ENCODE measurements at regions not wholly inside any gene's neighbourhood (a gene's known extent, or its start where the extent isn't known, plus 50 kb on each side); places are given as distances from the start of the nearest gene placed in this dataset.

- TF ChIP-seq POLR2A (IDR thresholded peaks at IDR 0.05) = no peak
- TF ChIP-seq CTCF (IDR thresholded peaks at IDR 0.05) = no peak
Observed at GRCh38 chr2:145958611-145959010, 1438.7 kb upstream of the ZEB2 start.
